GM12875 (cell line): ENCODE measurements at regions not wholly inside any gene's neighbourhood (a gene's known extent, or its start where the extent isn't known, plus 50 kb on each side); places are given as distances from the start of the nearest gene placed in this dataset.

Experiments
- H3K4me3 ChIP-seq: one replicate; pipeline ENCODE4 v1.5.1; 2011; ENCODE audit warnings: low read depth, low read length, control low read depth
- CTCF ChIP-seq: IDR thresholded peaks from 2 replicates; pipeline ENCODE4 v1.5.1; 2011; ENCODE audit warnings: low read depth, mild to moderate bottlenecking, control low read depth, inconsistent platforms, low read length, moderate library complexity, borderline replicate concordance; ENCODE audit not compliant: insufficient read depth

GRCh38 chr20:63100926-63101699 lies 94.3 kb upstream of the BHLHE23 start:
- no peak overlapping the region for H3K4me3 ChIP-seq

GRCh38 chr20:63100174-63100925 lies 93.6 kb upstream of the BHLHE23 start:
- no peak for TF ChIP-seq CTCF
- no peak overlapping the region for H3K4me3 ChIP-seq

More at GRCh38 chr20:63100926-63101699, 94.3 kb upstream of the BHLHE23 start:
- no peak for TF ChIP-seq CTCF

GRCh38 chr20:63099456-63100173 lies 92.9 kb upstream of the BHLHE23 start:
- H3K4me3 ChIP-seq: no peak overlapping the region
- no peak for TF ChIP-seq CTCF

GRCh38 chr20:63098195-63098810 lies 91.5 kb upstream of the BHLHE23 start:
- H3K4me3 ChIP-seq: no peak overlapping the region
- TF ChIP-seq CTCF: no peak

GRCh38 chr20:63097336-63097831 lies 90.6 kb upstream of the BHLHE23 start:
- TF ChIP-seq CTCF: no peak
- no peak overlapping the region for H3K4me3 ChIP-seq

- H3K4me3 ChIP-seq: no peak overlapping the region
- no peak for TF ChIP-seq CTCF
Measured at GRCh38 chr20:63096681-63097335, 90.0 kb upstream of the BHLHE23 start.
